Ovary (tissue), 7 donors: ENCODE measurements at regions not wholly inside any gene's neighbourhood (a gene's known extent, or its start where the extent isn't known, plus 50 kb on each side); places are given as distances from the start of the nearest gene placed in this dataset.

Experiments used
- DNase-seq, 5 donors: peaks; one replicate each; pipeline ENCODE4 v3.0.0-alpha.2; 2019 to 2020
- H3K27ac ChIP-seq, 2 donors: fragments of 200-600 bp; one replicate each; pipeline versions ENCODE4 v1.5.1 to v1.8.0; 2019 to 2022
- H3K27me3 ChIP-seq: fragments of 200-600 bp; one replicate; pipeline ENCODE4 v1.8.0; 2022
- H3K36me3 ChIP-seq: fragments of 200-600 bp; sonication (generic); one replicate; pipeline ENCODE4 v1.5.1; 2019
- H3K4me1 ChIP-seq: one replicate; pipeline ENCODE4 v1.8.1; 2013; ENCODE audit warnings: mild to moderate bottlenecking, moderate library complexity; ENCODE audit not compliant: insufficient read depth
- H3K4me3 ChIP-seq: fragments of 200-600 bp; sonication (generic); one replicate; pipeline ENCODE4 v1.5.1; 2017
- H3K9me3 ChIP-seq, 2 donors: fragments of 200-600 bp in 1 of 2; sonication (generic) in 1 of 2; one replicate each; pipeline versions ENCODE4 v1.5.1 to v1.8.1; 2013 to 2019; ENCODE audit warnings: mild to moderate bottlenecking in 1 of 2, moderate library complexity in 1 of 2
- EP300 ChIP-seq: sonication (generic); formaldehyde crosslinking; IDR thresholded peaks from one replicate; pipeline ENCODE4 v1.6.1; 2017; ENCODE audit warnings: antibody characterized with exemption
- POLR2A ChIP-seq: fragments of 450-650 bp; IDR thresholded peaks from one replicate; pipeline ENCODE4 v1.6.1; 2017; ENCODE audit warnings: antibody characterized with exemption, mild to moderate bottlenecking, moderate library complexity
- WGBS, 3 donors: extraction: QIAGEN DNeasy Blood & Tissue Kit in 1 of 3; methylation state at CpG; one replicate each; pipeline versions ENCODE4 v1.1.5 to v1.1.7; 2013 to 2017; 5-methylcytosine and 5-hydroxymethylcytosine counted together
- intact Hi-C, 4 donors: fragments of 100-400 bp; cut with DNase I; formaldehyde crosslinking; loops; one replicate each; pipeline versions ENCODE4 v1.11.0 to v1.15.1; 2022 to 2023
- TF ChIP-seq, protein P1 (sequence below), 3 donors: fragments of 450-650 bp in 2 of 3; fragments of 200-600 bp in 1 of 3; IDR thresholded peaks; one replicate each; pipeline versions ENCODE4 v1.5.1 to v1.8.0; 2016 to 2022; ENCODE audit warnings: antibody characterized with exemption in 3 of 3, mild to moderate bottlenecking in 1 of 3
- donor health status: DM: no; HTN: no; CAD: no; lungs with moderate emphysema.
- donor health status: DM: no; HTN: no; CAD: no.
- donor health status: Bipolar disorder and iron deficiency.
- donor health status: DM: no; HTN: no; CAD: no.
- donor health status: DM: yes; HTN: yes; CAD: no.

GRCh38 chr2:8475349-8476031 is 206.4 kb upstream of the ID2 start:
- TF ChIP-seq, protein P1, sequence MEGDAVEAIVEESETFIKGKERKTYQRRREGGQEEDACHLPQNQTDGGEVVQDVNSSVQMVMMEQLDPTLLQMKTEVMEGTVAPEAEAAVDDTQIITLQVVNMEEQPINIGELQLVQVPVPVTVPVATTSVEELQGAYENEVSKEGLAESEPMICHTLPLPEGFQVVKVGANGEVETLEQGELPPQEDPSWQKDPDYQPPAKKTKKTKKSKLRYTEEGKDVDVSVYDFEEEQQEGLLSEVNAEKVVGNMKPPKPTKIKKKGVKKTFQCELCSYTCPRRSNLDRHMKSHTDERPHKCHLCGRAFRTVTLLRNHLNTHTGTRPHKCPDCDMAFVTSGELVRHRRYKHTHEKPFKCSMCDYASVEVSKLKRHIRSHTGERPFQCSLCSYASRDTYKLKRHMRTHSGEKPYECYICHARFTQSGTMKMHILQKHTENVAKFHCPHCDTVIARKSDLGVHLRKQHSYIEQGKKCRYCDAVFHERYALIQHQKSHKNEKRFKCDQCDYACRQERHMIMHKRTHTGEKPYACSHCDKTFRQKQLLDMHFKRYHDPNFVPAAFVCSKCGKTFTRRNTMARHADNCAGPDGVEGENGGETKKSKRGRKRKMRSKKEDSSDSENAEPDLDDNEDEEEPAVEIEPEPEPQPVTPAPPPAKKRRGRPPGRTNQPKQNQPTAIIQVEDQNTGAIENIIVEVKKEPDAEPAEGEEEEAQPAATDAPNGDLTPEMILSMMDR (IDR thresholded peaks at IDR 0.05) = no peak
- TF ChIP-seq EP300 = no peak
- no peak for TF ChIP-seq POLR2A
- H3K4me3 ChIP-seq = no peak overlapping the region
- H3K4me1 ChIP-seq = no peaks in the 10 kb centered on the region
- intact Hi-C loops = no loop called here
- no peaks in the 10 kb centered on the region for H3K36me3 ChIP-seq
- H3K27ac ChIP-seq = no peak overlapping the region
- DNase-seq = peak in 1 of 5 donors; percentile 3
- 85 to 87% (median 87%) methylated on average over 13 of the region's 13 CpGs for WGBS, 3 donors
- no peaks in the 10 kb centered on the region for H3K27me3 ChIP-seq
- H3K9me3 ChIP-seq = no peaks in the 10 kb centered on the region

DNA sequence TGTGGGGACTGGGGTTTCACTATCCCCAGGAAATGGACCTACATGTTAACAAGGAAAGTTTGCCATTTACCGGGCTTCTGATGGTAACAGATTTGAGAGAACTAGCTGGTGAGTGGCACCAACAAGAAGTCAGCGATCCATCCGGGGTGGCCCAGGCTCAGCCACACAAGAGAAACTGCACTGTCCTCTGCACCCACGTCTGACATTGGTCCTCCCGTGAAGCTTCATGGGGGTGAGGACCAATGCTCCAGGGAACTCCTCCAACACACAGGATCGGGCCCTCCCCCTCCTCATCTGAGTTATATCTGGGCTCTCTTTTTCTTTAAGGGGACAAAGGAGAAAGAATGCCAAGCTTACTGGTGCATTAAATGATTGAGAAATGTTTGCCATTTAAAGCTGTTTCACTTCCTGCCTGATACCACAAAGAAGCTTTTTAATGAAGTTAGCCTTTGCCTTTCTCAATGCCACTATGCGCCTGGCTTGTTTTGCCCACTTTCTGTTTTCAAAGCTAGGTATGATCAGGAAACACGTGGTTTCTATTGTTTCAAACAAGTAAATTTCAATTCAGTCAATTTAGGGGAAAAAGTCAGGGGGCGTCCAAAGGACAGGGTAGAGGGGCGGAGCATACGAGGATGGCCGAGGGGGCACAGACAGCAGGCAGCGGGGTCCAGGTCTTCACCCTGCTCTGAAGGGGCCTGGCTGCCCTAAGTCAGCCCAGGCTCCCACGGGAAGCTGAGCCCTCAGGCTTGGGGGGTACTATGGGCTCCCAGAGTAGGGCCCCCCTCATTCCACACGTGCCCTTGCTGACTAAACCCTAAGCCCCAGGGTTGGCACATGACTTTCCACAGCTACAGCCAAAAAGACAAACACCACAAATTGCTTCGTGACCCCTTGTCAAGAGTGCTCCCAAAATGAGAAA is 204.0 kb upstream of the ID2 start:
- H3K27ac ChIP-seq = no peak overlapping the region
- intact Hi-C loops = no loop called here
- H3K4me3 ChIP-seq = no peak overlapping the region
- no peaks in the 10 kb centered on the region for H3K36me3 ChIP-seq
- no peaks in the 10 kb centered on the region for H3K9me3 ChIP-seq
- WGBS, 3 donors = 83 to 87% (median 86%) methylated on average over 16 of the region's 16 CpGs
- no peaks in the 10 kb centered on the region for H3K27me3 ChIP-seq
- TF ChIP-seq EP300 (no peak), POLR2A (no peak)
- TF ChIP-seq, protein P1 (IDR thresholded peaks at IDR 0.05) = no peak
- H3K4me1 ChIP-seq = no peaks in the 10 kb centered on the region
- DNase-seq = peak in 1 of 5 donors; percentile 9

GRCh38 chr2:8478471-8478793 is 203.4 kb upstream of the ID2 start:
- intact Hi-C loops = no loop called here
- H3K36me3 ChIP-seq = no peaks in the 10 kb centered on the region
- no peak for DNase-seq
- H3K27ac ChIP-seq = no peak overlapping the region
- TF ChIP-seq POLR2A = no peak
- TF ChIP-seq EP300 = no peak
- H3K27me3 ChIP-seq = no peaks in the 10 kb centered on the region
- no peak overlapping the region for H3K4me3 ChIP-seq
- WGBS, 3 donors = 70 to 91% (median 80%) methylated on average over 4 of the region's 4 CpGs
- H3K9me3 ChIP-seq = no peaks in the 10 kb centered on the region
- no peaks in the 10 kb centered on the region for H3K4me1 ChIP-seq

- Histone ChIP-seq H3K9me3 (no peaks in the 10 kb centered on the region), H3K4me1 (no peaks in the 10 kb centered on the region), H3K27ac (no peak overlapping the region), H3K27me3 (no peaks in the 10 kb centered on the region), H3K36me3 (no peaks in the 10 kb centered on the region), H3K4me3 (no peak overlapping the region)
- intact Hi-C loops = no loop called here
- WGBS, 3 donors = 85 to 86% (median 86%) methylated on average over 12 of the region's 12 CpGs
- DNase-seq = peak in 1 of 5 donors; percentile 2
- no peak for TF ChIP-seq POLR2A
These were observed 202.6 kb upstream of the ID2 start for GRCh38 chr2:8479298-8479697.

- TF ChIP-seq, protein P1 (IDR thresholded peaks at IDR 0.05) = no peak
- TF ChIP-seq EP300 (no peak), POLR2A (no peak)
- Histone ChIP-seq H3K27me3 (no peaks in the 10 kb centered on the region), H3K4me3 (no peak overlapping the region), H3K9me3 (no peaks in the 10 kb centered on the region), H3K27ac (no peak overlapping the region), H3K36me3 (no peaks in the 10 kb centered on the region), H3K4me1 (no peaks in the 10 kb centered on the region)
- 57 to 71% (median 59%) methylated on average over 5 of the region's 5 CpGs for WGBS, 3 donors
- intact Hi-C loops = no loop called here
- DNase-seq = peak in 1 of 5 donors; percentile 4
These were observed 200.9 kb upstream of the ID2 start for GRCh38 chr2:8480915-8481314.
